ENCODE measurements at regions not wholly inside any gene's neighbourhood (a gene's known extent, or its start where the extent isn't known, plus 50 kb on each side); places are given as distances from the start of the nearest gene placed in this dataset.

DNA sequence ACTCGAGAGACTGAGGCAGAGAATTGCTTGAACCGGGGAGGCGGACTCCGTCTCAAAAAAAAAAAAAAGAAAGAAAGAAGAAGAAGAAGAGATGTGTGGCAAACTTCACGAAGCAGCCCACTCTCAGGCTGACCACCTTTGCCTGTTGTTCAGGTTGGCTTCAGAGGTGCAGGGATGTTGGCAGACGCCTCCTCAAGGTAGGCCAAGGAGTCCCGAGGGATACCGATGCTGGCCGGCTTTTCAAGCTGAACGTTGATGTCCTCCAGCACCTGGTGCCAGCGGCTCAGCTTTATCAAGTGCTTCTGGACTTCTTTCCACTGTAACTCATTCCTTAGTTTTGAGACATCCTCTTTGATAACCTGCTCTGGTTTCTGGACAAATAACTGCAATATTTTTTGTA lies 243.8 kb upstream of the ADGRL2 start:
- in situ Hi-C loops (cut with MboI; ENCODE audit: low sequenced_read_pairs in 4 of 4): no loop called here
- Histone ChIP-seq H3K4me3 (no peak overlapping the region), H3K27me3 (no peaks in the 10 kb centered on the region), H3K4me1 (no peaks in the 10 kb centered on the region), H3K36me3 (no peaks in the 10 kb centered on the region), H3K27ac (no peak overlapping the region), H3K9me3 (no peaks in the 10 kb centered on the region)
- DNase-seq: no peak
- ATAC-seq: no peak
- intact Hi-C loops (cut with DNase I; ENCODE audit: low total_unique reads): no loop called here
- TF ChIP-seq, protein P1, sequence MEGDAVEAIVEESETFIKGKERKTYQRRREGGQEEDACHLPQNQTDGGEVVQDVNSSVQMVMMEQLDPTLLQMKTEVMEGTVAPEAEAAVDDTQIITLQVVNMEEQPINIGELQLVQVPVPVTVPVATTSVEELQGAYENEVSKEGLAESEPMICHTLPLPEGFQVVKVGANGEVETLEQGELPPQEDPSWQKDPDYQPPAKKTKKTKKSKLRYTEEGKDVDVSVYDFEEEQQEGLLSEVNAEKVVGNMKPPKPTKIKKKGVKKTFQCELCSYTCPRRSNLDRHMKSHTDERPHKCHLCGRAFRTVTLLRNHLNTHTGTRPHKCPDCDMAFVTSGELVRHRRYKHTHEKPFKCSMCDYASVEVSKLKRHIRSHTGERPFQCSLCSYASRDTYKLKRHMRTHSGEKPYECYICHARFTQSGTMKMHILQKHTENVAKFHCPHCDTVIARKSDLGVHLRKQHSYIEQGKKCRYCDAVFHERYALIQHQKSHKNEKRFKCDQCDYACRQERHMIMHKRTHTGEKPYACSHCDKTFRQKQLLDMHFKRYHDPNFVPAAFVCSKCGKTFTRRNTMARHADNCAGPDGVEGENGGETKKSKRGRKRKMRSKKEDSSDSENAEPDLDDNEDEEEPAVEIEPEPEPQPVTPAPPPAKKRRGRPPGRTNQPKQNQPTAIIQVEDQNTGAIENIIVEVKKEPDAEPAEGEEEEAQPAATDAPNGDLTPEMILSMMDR (IDR thresholded peaks at IDR 0.05 in 4 of 5, conservative IDR thresholded peaks at IDR 0.05 in 1 of 5): no peak
- no peak for TF ChIP-seq POLR2A (IDR thresholded peaks at IDR 0.05)

DNA sequence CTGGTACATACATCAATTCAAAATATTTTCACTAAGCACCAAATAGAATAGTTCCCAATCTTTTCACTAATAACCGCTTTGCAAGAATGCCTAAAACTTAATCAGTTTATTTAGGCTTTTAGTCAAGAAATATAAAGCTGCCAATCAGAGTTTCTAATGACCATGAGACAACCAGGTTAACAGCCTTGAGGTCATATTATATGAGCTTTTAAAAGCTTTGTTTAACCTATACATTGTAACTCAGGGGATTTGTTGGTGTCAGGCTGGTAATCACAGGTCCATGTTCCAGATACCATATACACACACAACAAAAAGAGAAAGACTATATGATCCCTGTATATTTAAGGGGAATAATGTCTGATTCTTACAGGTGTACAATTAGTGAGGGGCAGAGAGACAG lies 246.2 kb upstream of the ADGRL2 start:
- intact Hi-C loops (cut with DNase I; ENCODE audit: low total_unique reads): no loop called here
- in situ Hi-C loops (cut with MboI; ENCODE audit: low sequenced_read_pairs in 4 of 4): no loop called here
- Histone ChIP-seq H3K4me1 (no peaks in the 10 kb centered on the region), H3K36me3 (no peaks in the 10 kb centered on the region), H3K27ac (no peak overlapping the region), H3K4me3 (no peak overlapping the region), H3K9me3 (no peaks in the 10 kb centered on the region), H3K27me3 (no peaks in the 10 kb centered on the region)
- ATAC-seq (no peak), DNase-seq (no peak)
- TF ChIP-seq, protein P1 (IDR thresholded peaks at IDR 0.05 in 4 of 5, conservative IDR thresholded peaks at IDR 0.05 in 1 of 5): no peak
- no peak for TF ChIP-seq POLR2A (IDR thresholded peaks at IDR 0.05)

DNA sequence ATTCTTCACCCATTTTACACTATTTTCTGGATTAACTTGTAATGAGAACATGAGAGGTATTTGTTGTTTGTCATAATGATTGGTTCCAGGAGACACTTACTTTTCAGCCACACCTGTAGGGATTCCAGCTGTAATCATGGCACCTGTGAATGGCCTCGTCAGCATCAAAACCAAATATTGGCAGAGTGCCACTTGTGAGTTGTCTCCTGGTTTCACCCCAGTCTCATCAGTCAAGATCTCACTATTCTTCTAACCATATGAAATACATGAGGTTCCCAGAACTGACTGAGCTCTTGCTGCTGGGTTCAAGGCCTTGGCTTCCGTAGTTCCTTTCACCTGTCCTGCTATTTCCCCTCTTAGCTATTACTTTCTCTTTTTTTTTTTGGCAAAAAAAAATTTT lies 246.6 kb upstream of the ADGRL2 start:
- Histone ChIP-seq H3K27ac (no peak overlapping the region), H3K36me3 (no peaks in the 10 kb centered on the region), H3K4me3 (no peak overlapping the region), H3K9me3 (no peaks in the 10 kb centered on the region), H3K27me3 (no peaks in the 10 kb centered on the region), H3K4me1 (no peaks in the 10 kb centered on the region)
- ATAC-seq (no peak), DNase-seq (no peak)
- intact Hi-C loops (cut with DNase I; ENCODE audit: low total_unique reads) (no loop called here), in situ Hi-C loops (cut with MboI; ENCODE audit: low sequenced_read_pairs in 4 of 4) (no loop called here)
- TF ChIP-seq, protein P1 (IDR thresholded peaks at IDR 0.05 in 4 of 5, conservative IDR thresholded peaks at IDR 0.05 in 1 of 5): no peak
- no peak for TF ChIP-seq POLR2A (IDR thresholded peaks at IDR 0.05)

DNA sequence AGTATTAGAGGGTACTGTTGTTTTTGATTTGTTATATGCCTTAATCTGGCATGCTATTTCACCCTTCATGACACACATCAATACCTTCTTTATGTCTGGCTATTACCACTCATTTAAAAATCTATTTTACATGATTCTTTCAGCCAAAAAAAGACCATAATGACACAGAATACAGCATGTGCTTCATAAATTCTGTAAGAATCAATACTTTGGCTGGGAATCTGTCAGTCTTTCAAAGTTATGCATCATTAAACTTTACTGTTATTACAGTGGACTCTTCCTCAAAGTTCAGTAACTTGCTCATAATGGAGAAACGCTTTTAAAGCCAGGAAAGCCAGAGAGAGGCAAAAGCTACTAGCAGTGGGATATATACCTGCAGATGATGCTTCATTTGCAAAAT lies 247.2 kb upstream of the ADGRL2 start:
- in situ Hi-C loops (cut with MboI; ENCODE audit: low sequenced_read_pairs in 4 of 4): no loop called here
- H3K36me3 ChIP-seq: no peaks in the 10 kb centered on the region
- ATAC-seq (no peak), DNase-seq (no peak)
- no peak overlapping the region for H3K4me3 ChIP-seq
- no peak overlapping the region for H3K27ac ChIP-seq
- H3K4me1 ChIP-seq: no peaks in the 10 kb centered on the region
- TF ChIP-seq, protein P1 (IDR thresholded peaks at IDR 0.05 in 4 of 5, conservative IDR thresholded peaks at IDR 0.05 in 1 of 5): no peak
- TF ChIP-seq POLR2A (IDR thresholded peaks at IDR 0.05): no peak
- intact Hi-C loops (cut with DNase I; ENCODE audit: low total_unique reads): no loop called here
- H3K9me3 ChIP-seq: no peaks in the 10 kb centered on the region
- H3K27me3 ChIP-seq: no peaks in the 10 kb centered on the region

DNA sequence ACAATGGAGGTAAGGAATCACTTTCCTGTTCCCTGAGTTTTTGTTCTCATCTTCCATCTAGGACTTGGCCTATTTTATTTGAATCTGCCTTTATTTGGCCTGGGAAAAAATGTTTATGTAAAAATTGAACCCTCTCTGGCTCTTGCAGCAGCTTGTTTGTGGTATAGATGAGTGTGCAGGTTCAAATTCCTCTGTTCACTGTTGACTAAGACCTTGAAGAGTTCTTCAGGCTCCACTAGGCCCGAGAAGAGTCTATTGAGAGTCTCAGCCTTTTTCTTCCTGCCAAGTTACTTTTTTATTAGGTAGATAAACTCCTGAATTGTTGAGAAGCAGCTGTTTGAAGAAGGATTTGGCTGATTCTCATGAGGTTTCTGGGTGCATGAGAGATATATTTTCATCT lies 248.8 kb upstream of the ADGRL2 start:
- Histone ChIP-seq H3K4me1 (no peaks in the 10 kb centered on the region), H3K27me3 (no peaks in the 10 kb centered on the region), H3K4me3 (no peak overlapping the region), H3K9me3 (no peaks in the 10 kb centered on the region), H3K27ac (no peak overlapping the region), H3K36me3 (no peaks in the 10 kb centered on the region)
- TF ChIP-seq, protein P1 (IDR thresholded peaks at IDR 0.05 in 4 of 5, conservative IDR thresholded peaks at IDR 0.05 in 1 of 5): no peak
- TF ChIP-seq POLR2A (IDR thresholded peaks at IDR 0.05): no peak
- DNase-seq (no peak), ATAC-seq (no peak)
- in situ Hi-C loops (cut with MboI; ENCODE audit: low sequenced_read_pairs in 4 of 4): no loop called here
- intact Hi-C loops (cut with DNase I; ENCODE audit: low total_unique reads): no loop called here
